Brain microvascular endothelial cell (primary cell): ENCODE measurements at regions not wholly inside any gene's neighbourhood (a gene's known extent, or its start where the extent isn't known, plus 50 kb on each side); places are given as distances from the start of the nearest gene placed in this dataset.

ENCODE experiments used
- DNase-seq: peaks from one replicate; pipeline ENCODE4 v3.0.0-alpha.2; 2020
- H3K27ac ChIP-seq: fragments of 250-450 bp; sonication (Bioruptor Pico); 2 replicates; pipeline ENCODE4 v1.5.1; 2020; ENCODE audit warnings: mild to moderate bottlenecking, moderate library complexity
- H3K27me3 ChIP-seq: fragments of 250-450 bp; sonication (Bioruptor Pico); replicated peaks from 2 replicates; pipeline ENCODE4 v1.5.1; 2020; ENCODE audit warnings: mild to moderate bottlenecking
- H3K36me3 ChIP-seq: fragments of 250-450 bp; sonication (Bioruptor Pico); replicated peaks from 2 replicates; pipeline ENCODE4 v1.5.1; 2020; ENCODE audit warnings: mild to moderate bottlenecking
- H3K4me3 ChIP-seq: 2 replicates; pipeline ENCODE4 v1.5.1; 2011; ENCODE audit warnings: low read depth, mild to moderate bottlenecking, control low read depth, low read length, moderate library complexity
- CTCF ChIP-seq: IDR thresholded peaks from 2 replicates; pipeline ENCODE4 v1.5.1; 2011; ENCODE audit warnings: low read depth, mild to moderate bottlenecking, moderate library complexity, low read length, control low read depth, inconsistent platforms; ENCODE audit errors: missing control alignments
- in situ Hi-C: cut with HindIII; loops from 2 replicates; pipeline ENCODE4 v1.10.0; 2017; ENCODE audit warnings: low sequenced_read_pairs, low pct_ligation_motif_present

GRCh38 chr3:59547874-59548273, 498.0 kb upstream of the CFAP20DC start:
- Histone ChIP-seq H3K27ac (no peak overlapping the region), H3K4me3 (no peak overlapping the region), H3K36me3 (no peaks in the 10 kb centered on the region), H3K27me3 (no peaks in the 10 kb centered on the region)
- DNase-seq = no peak
- TF ChIP-seq CTCF = no peak
- in situ Hi-C loops = no loop called here

- Histone ChIP-seq H3K4me3 (no peak overlapping the region), H3K27ac (no peak overlapping the region), H3K36me3 (no peaks in the 10 kb centered on the region), H3K27me3 (no peaks in the 10 kb centered on the region)
- in situ Hi-C loops = no loop called here
- no peak for DNase-seq
- TF ChIP-seq CTCF = no peak
Observed at GRCh38 chr3:59546522-59546921, 496.7 kb upstream of the CFAP20DC start.

- no peak overlapping the region for H3K27ac ChIP-seq
- no peak overlapping the region for H3K4me3 ChIP-seq
- no peak for DNase-seq
- H3K36me3 ChIP-seq = no peaks in the 10 kb centered on the region
- no peaks in the 10 kb centered on the region for H3K27me3 ChIP-seq
- in situ Hi-C loops = no loop called here
- no peak for TF ChIP-seq CTCF
Observed at GRCh38 chr3:59545374-59545773, 495.5 kb upstream of the CFAP20DC start.

GRCh38 chr3:59542276-59542675, 492.5 kb upstream of the CFAP20DC start:
- H3K27me3 ChIP-seq = no peaks in the 10 kb centered on the region
- in situ Hi-C loops = no loop called here
- H3K4me3 ChIP-seq = no peak overlapping the region

GRCh38 chr3:59540696-59541095, 490.9 kb upstream of the CFAP20DC start:
- in situ Hi-C loops = no loop called here
- H3K4me3 ChIP-seq = no peak overlapping the region
- TF ChIP-seq CTCF = no peak
- H3K36me3 ChIP-seq = no peaks in the 10 kb centered on the region
- H3K27ac ChIP-seq = peak overlapping the region; percentile 19
- DNase-seq = no peak
- no peaks in the 10 kb centered on the region for H3K27me3 ChIP-seq

More at GRCh38 chr3:59542276-59542675, 492.5 kb upstream of the CFAP20DC start:
- Histone ChIP-seq H3K36me3 (no peaks in the 10 kb centered on the region), H3K27ac (no peak overlapping the region)
- TF ChIP-seq CTCF = no peak
- peak; percentile 19 for DNase-seq

- peak; percentile 46 for DNase-seq
- Histone ChIP-seq H3K4me3 (no peak overlapping the region), H3K36me3 (no peaks in the 10 kb centered on the region), H3K27ac (peak overlapping the region; percentile 19), H3K27me3 (no peaks in the 10 kb centered on the region)
- in situ Hi-C loops = no loop called here
- TF ChIP-seq CTCF = no peak
Observed at GRCh38 chr3:59540241-59540640, 490.4 kb upstream of the CFAP20DC start.
